Hypothalamus (tissue), 51 donors: ENCODE measurements at regions not wholly inside any gene's neighbourhood (a gene's known extent, or its start where the extent isn't known, plus 50 kb on each side); places are given as distances from the start of the nearest gene placed in this dataset.

ENCODE experiments used
- DNase-seq, 51 donors: peaks; one replicate each; lab custom pipeline; 2025; lab: John Stamatoyannopoulos, UW

DNA sequence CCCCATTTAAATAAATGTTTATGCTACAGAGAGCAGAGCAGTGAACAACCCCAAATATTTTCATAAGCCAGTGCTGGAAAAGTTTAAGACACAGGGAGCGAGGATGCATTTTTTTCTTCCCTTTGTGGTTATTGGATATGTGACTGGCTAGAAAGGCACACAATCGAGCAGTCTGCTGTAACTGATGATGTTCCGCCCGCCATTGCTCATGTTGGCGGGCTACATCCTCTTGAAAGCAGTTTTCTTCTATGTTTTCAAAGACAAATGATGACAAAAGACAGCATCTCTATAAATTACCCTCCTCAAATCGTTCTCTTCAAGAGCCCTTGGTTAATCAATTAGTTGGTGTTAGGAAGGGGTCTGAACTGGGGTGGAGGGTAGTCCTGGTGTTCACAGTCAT lies 269.8 kb downstream of the SKAP2 start:
- no peak for DNase-seq

GRCh38 chr7:26598867-26599266 lies 265.5 kb downstream of the SKAP2 start:
- DNase-seq, result no peak

DNA sequence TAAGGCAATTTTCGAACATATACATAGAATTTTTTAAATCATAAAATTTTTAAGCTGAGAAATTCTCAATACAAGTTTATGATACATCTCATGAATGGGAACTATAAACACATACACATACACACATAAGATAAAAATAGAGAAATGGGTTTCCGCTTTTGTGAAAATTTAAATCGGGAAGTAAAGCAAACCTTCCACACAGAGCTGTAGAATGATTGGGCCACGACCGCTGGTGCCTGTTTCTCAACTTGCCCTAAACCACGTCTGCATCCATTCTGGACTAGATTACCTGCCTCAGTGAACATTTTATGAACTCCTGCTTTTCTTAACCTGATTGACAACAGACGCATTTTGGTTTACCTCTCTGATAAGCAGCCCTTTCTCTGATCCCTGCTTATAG lies 264.4 kb downstream of the SKAP2 start:
- DNase-seq, result no peak

GRCh38 chr7:26600411-26600810 lies 264.0 kb downstream of the SKAP2 start:
- DNase-seq, result no peak

GRCh38 chr7:26603631-26604030 lies 260.8 kb downstream of the SKAP2 start:
- DNase-seq, result no peak

GRCh38 chr7:26608402-26608801 lies 256.0 kb downstream of the SKAP2 start:
- no peak for DNase-seq

DNA sequence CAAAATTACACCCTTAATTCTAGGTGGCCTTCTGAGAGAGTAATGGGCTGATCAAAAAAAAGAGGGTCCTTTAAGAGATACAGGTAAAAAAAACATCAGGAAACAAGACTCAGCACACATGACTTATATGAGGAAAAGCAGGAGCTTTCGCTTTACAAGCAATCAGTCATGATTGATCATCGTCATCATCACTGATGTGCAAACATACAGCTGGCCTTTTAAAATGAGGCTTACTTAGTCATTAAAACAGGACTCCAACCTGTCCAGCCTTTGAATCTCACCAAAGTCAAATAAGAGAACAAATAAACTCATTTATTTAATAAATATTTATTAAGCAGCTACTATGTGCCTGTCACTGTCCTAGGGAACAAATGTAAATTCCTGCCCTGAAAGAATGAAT lies 255.3 kb downstream of the SKAP2 start:
- DNase-seq, result no peak

GRCh38 chr7:26609532-26609931 lies 254.9 kb downstream of the SKAP2 start:
- no peak for DNase-seq

DNA sequence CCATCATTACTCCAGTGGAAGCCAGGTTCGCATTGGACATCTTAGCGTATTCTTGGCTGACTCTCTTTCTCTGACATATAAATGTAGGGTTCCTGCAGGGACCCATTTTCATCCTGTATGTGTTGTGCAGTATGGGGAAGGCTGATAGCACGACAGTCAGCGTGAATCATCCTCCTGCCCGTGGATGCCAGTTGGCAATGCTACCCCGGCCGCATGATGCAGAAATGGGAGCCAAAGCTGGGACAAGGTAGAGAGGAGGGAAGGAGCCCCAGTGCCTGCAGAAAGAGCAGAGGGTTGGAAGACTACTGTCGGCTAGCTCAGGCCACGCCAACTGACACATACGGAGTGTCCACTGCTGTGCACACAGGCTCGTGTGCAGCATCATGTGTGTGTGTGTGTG lies 251.6 kb downstream of the SKAP2 start:
- DNase-seq, result peak in 1 of 51 donors; percentile 10

DNA sequence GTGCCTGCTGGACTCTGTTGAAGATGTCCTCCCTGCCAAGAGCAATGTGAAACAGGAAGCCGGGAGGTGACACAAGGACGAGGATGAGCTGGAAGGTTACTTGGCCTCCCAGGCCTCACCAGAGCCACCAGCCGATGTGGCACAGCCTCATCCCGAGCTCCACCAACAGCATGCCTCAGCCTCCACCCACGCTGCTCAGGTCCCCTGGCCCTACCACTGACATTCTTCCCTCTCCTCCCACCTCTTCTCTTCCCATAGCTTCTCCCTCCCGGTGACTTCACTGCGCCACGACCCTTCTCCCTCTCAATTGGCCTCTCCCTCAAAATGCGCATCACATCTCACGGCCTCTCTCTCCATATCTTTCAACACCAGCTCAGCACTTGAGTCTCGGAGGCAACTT lies 249.9 kb downstream of the SKAP2 start:
- no peak for DNase-seq

DNA sequence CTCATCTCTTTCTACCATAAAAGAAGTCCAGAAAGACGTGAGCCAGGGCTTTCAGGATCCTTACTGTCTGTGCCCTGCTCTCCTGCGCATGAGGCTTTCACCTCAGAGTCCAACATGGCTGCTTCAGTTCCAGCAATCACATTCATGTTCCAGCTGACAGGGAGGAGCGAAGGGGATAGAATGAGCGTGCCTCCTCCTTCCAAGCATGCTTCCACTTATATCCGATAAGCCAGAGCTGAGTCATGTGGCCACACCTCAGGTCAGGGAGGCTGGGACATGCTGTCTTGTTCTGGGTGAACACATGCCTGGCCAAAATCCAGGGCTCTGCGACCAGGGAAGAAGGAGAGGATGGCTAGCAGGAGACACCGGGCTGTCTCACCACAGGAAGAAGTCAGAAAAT lies 248.2 kb downstream of the SKAP2 start:
- DNase-seq, result no peak

DNA sequence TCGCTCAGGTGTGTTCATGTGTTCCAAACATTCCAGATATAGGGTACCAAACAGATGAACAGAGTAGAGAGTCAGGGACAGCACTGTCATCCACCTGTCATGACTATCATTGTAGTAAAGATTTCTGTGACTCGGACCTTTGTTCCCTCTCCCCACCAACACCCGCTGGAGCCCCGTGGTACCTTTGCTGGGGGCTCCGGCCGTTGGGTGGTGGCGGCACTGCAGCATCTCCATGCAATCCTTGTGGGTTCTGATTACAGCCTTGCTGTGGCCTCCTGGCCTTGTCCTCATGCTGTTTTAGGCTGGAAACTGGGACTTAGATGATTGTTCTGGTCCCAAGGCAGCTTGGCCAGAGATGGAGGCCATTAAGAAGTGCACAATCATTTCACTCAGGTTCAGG lies 247.3 kb downstream of the SKAP2 start:
- DNase-seq, result no peak
